ENCODE measurements at regions not wholly inside any gene's neighbourhood (a gene's known extent, or its start where the extent isn't known, plus 50 kb on each side); places are given as distances from the start of the nearest gene placed in this dataset.

DNA sequence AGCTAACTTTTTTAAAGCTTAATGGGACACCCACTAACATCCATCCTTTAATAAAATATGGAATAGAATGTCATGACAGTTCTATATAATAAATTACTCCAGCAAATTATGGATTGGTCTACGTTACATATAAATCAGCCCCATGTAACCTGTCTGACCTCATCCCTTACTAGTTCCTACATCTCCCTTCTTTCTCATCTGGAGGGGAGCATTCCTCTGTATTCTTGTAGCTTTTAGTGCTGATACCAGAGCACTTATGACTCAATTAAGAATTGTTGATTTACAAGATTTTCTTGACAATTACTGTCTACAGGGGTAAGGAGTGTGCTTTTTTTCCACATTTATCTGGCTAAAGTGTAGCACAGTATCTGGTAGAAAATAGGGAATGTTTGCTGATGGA lies 523.7 kb downstream of the FAM181B start:
- no peak for TF ChIP-seq CTCF (conservative IDR thresholded peaks at IDR 0.05; ENCODE audit: low read length)
- no peak for TF ChIP-seq EZH2phosphoT487 (IDR thresholded peaks at IDR 0.05; ENCODE audit: borderline replicate concordance, low read depth, low read length)
